GM12873 (cell line): ENCODE measurements at regions not wholly inside any gene's neighbourhood (a gene's known extent, or its start where the extent isn't known, plus 50 kb on each side); places are given as distances from the start of the nearest gene placed in this dataset.

ENCODE experiments used
- CTCF ChIP-seq: IDR thresholded peaks from 2 replicates; pipeline ENCODE4 v1.5.1; 2012; ENCODE audit warnings: low read depth, mild to moderate bottlenecking, moderate library complexity, low read length, control low read depth; ENCODE audit not compliant: insufficient read depth; ENCODE audit errors: missing control alignments

- no peak for TF ChIP-seq CTCF
Measured at GRCh38 chr1:56072310-56072709, 507.1 kb downstream of the PLPP3 start.

GRCh38 chr1:56071351-56071750, 508.0 kb downstream of the PLPP3 start:
- TF ChIP-seq CTCF, result no peak

GRCh38 chr1:56070601-56071000, 508.8 kb downstream of the PLPP3 start:
- no peak for TF ChIP-seq CTCF

GRCh38 chr1:56069824-56070223, 509.5 kb downstream of the PLPP3 start:
- no peak for TF ChIP-seq CTCF

GRCh38 chr1:56068908-56069307, 510.5 kb downstream of the PLPP3 start:
- TF ChIP-seq CTCF, result no peak

- no peak for TF ChIP-seq CTCF
Measured at GRCh38 chr1:56068210-56068609, 511.2 kb downstream of the PLPP3 start.

GRCh38 chr1:56065729-56066128, 513.6 kb downstream of the PLPP3 start:
- TF ChIP-seq CTCF, result no peak
